H9 (cell line): ENCODE measurements at regions not wholly inside any gene's neighbourhood (a gene's known extent, or its start where the extent isn't known, plus 50 kb on each side); places are given as distances from the start of the nearest gene placed in this dataset.

Experiments used
- DNase-seq: peaks from one replicate; pipeline ENCODE4 v3.0.0-alpha.2; 2017
- H2AFZ ChIP-seq: one replicate; pipeline ENCODE4 v1.6.1; 2013; ENCODE audit warnings: mild to moderate bottlenecking, low read length, control low read depth, moderate library complexity
- H2AK5ac ChIP-seq: 2 replicates; pipeline ENCODE4 v1.6.1; 2013; ENCODE audit warnings: low read length, control low read depth, mixed read lengths; ENCODE audit not compliant: insufficient read length
- H2BK120ac ChIP-seq: one replicate; pipeline ENCODE4 v1.6.1; 2013; ENCODE audit warnings: low read depth, mild to moderate bottlenecking, low read length, control low read depth, inconsistent platforms; ENCODE audit not compliant: poor library complexity, severe bottlenecking
- H2BK12ac ChIP-seq: 2 replicates; pipeline ENCODE4 v1.6.1; 2013; ENCODE audit warnings: low read length, control low read depth, mixed read lengths, low read depth; ENCODE audit not compliant: insufficient read length
- H2BK15ac ChIP-seq: 2 replicates; pipeline ENCODE4 v1.6.1; 2013; ENCODE audit warnings: low read depth, low read length, control low read depth
- H2BK20ac ChIP-seq: one replicate; pipeline ENCODE4 v1.6.1; 2013; ENCODE audit warnings: low read depth, mild to moderate bottlenecking, low read length, control low read depth, inconsistent platforms; ENCODE audit not compliant: poor library complexity, severe bottlenecking
- H2BK5ac ChIP-seq: 2 replicates; pipeline ENCODE4 v1.6.1; 2013; ENCODE audit warnings: low read length, control low read depth, mixed read lengths; ENCODE audit not compliant: insufficient read length
- H3K14ac ChIP-seq: 2 replicates; pipeline ENCODE4 v1.6.1; 2013; ENCODE audit warnings: low read length, control low read depth; ENCODE audit not compliant: insufficient read depth
- H3K18ac ChIP-seq: 2 replicates; pipeline ENCODE4 v1.6.1; 2013; ENCODE audit warnings: low read depth, mild to moderate bottlenecking, mixed read lengths, low read length, control low read depth; ENCODE audit not compliant: insufficient read length
- H3K23ac ChIP-seq: 2 replicates; pipeline ENCODE4 v1.6.1; 2013; ENCODE audit warnings: low read length, control low read depth, mixed read lengths, low read depth; ENCODE audit not compliant: insufficient read length
- H3K23me2 ChIP-seq: 2 replicates; pipeline ENCODE4 v1.6.1; 2013; ENCODE audit warnings: low read depth, mild to moderate bottlenecking, mixed read lengths, low read length, control low read depth; ENCODE audit not compliant: insufficient read length, poor library complexity, severe bottlenecking
- H3K27ac ChIP-seq: 2 replicates; pipeline ENCODE4 v1.5.1; 2013; ENCODE audit warnings: low read length, control low read depth, mixed read lengths, low read depth; ENCODE audit not compliant: insufficient read length
- H3K27me3 ChIP-seq: 2 replicates; pipeline ENCODE4 v1.6.1; 2013; ENCODE audit warnings: low read length, control low read depth, inconsistent platforms; ENCODE audit not compliant: insufficient read depth
- H3K4ac ChIP-seq: 2 replicates; pipeline ENCODE4 v1.6.1; 2013; ENCODE audit warnings: low read depth, mild to moderate bottlenecking, control low read depth, inconsistent platforms, low read length, moderate library complexity
- H3K4me1 ChIP-seq: 2 replicates; pipeline ENCODE4 v1.6.1; 2013; ENCODE audit warnings: low read length, control low read depth, inconsistent platforms; ENCODE audit not compliant: insufficient read depth
- H3K4me2 ChIP-seq: 2 replicates; pipeline ENCODE4 v1.6.1; 2013; ENCODE audit warnings: low read length, control low read depth, mixed read lengths; ENCODE audit not compliant: insufficient read length, insufficient read depth
- H3K56ac ChIP-seq: 2 replicates; pipeline ENCODE4 v1.6.1; 2013; ENCODE audit warnings: low read depth, mild to moderate bottlenecking, mixed read lengths, low read length, control low read depth; ENCODE audit not compliant: insufficient read length
- H3K79me1 ChIP-seq: 2 replicates; pipeline ENCODE4 v1.6.1; 2013; ENCODE audit warnings: low read depth, mild to moderate bottlenecking, moderate library complexity, low read length, control low read depth, inconsistent platforms; ENCODE audit not compliant: insufficient read depth, poor library complexity, severe bottlenecking
- H3K79me2 ChIP-seq: 2 replicates; pipeline ENCODE4 v1.6.1; 2013; ENCODE audit warnings: low read length, control low read depth, inconsistent platforms; ENCODE audit not compliant: insufficient read depth
- H3K9ac ChIP-seq: 2 replicates; pipeline ENCODE4 v1.6.1; 2013; ENCODE audit warnings: low read length, control low read depth, mixed read lengths; ENCODE audit not compliant: insufficient read length; ENCODE audit errors: extremely low read depth
- H3K9me3 ChIP-seq: one replicate; pipeline ENCODE4 v1.6.1; 2013; ENCODE audit warnings: low read depth, low read length, inconsistent platforms; ENCODE audit not compliant: control insufficient read depth
- H3T11ph ChIP-seq: one replicate; pipeline ENCODE4 v1.6.1; 2013; ENCODE audit warnings: mild to moderate bottlenecking, low read length, control low read depth, inconsistent platforms
- H4K20me1 ChIP-seq: one replicate; pipeline ENCODE4 v1.6.1; 2013; ENCODE audit not compliant: control insufficient read depth, insufficient read length, insufficient read depth
- H4K5ac ChIP-seq: 2 replicates; pipeline ENCODE4 v1.6.1; 2013; ENCODE audit warnings: low read depth, mild to moderate bottlenecking, mixed read lengths, low read length, control low read depth; ENCODE audit not compliant: insufficient read length
- H4K8ac ChIP-seq: replicated peaks from 2 replicates; pipeline ENCODE4 v1.6.1; 2013; ENCODE audit warnings: low read length, control low read depth, mixed read lengths, low read depth; ENCODE audit not compliant: insufficient read length
- H4K91ac ChIP-seq: 2 replicates; pipeline ENCODE4 v1.6.1; 2013; ENCODE audit warnings: low read depth, mild to moderate bottlenecking, moderate library complexity, mixed read lengths, low read length, control low read depth; ENCODE audit not compliant: insufficient read length
- H3K27ac Mint-ChIP-seq, 3 experiments: 2 replicates in 2 of 3; 3 replicates in 1 of 3; pipeline ENCODE4 v1.8.0; 2020 to 2021; ENCODE audit warnings: mixed read lengths in 3 of 3, mild to moderate bottlenecking in 1 of 3, moderate library complexity in 1 of 3
- H3K27me3 Mint-ChIP-seq: 2 replicates; pipeline ENCODE4 v1.8.0; 2021; ENCODE audit warnings: low read depth, mild to moderate bottlenecking, moderate library complexity, mixed read lengths
- H3K36me3 Mint-ChIP-seq, 3 experiments: 2 replicates in 2 of 3; 3 replicates in 1 of 3; pipeline ENCODE4 v1.8.0; 2020 to 2021; ENCODE audit warnings: low read depth in 3 of 3, mixed read lengths in 3 of 3; ENCODE audit not compliant: insufficient read depth in 1 of 3
- H3K4me1 Mint-ChIP-seq, 2 experiments: 2 replicates each; pipeline ENCODE4 v1.8.0; 2020; ENCODE audit warnings: mixed read lengths in 2 of 2
- H3K4me3 Mint-ChIP-seq, 2 experiments: 2 replicates in 1 of 2; 3 replicates in 1 of 2; pipeline ENCODE4 v1.8.0; 2020 to 2021; ENCODE audit warnings: mild to moderate bottlenecking in 2 of 2, mixed read lengths in 2 of 2, moderate library complexity in 1 of 2
- H3K9me3 Mint-ChIP-seq, 2 experiments: 2 replicates in 1 of 2; 3 replicates in 1 of 2; pipeline ENCODE4 v1.8.0; 2020; ENCODE audit warnings: mild to moderate bottlenecking in 2 of 2, mixed read lengths in 2 of 2, moderate library complexity in 1 of 2
- WGBS: extraction: QIAGEN DNeasy Blood & Tissue Kit; methylation state at CpG from one replicate; pipeline ENCODE4 v1.1.7; 2013; ENCODE audit warnings: missing lambda C conversion rate, low lambda C conversion rate, mixed read lengths; ENCODE audit not compliant: insufficient read length; ENCODE audit errors: extremely low coverage; 5-methylcytosine and 5-hydroxymethylcytosine counted together
- TF ChIP-seq, protein P1 (sequence below): fragments of 200-600 bp; sonication (generic); conservative IDR thresholded peaks from 3 replicates; pipeline ENCODE4 v1.8.0; 2021; ENCODE audit warnings: antibody characterized with exemption, mild to moderate bottlenecking

DNA sequence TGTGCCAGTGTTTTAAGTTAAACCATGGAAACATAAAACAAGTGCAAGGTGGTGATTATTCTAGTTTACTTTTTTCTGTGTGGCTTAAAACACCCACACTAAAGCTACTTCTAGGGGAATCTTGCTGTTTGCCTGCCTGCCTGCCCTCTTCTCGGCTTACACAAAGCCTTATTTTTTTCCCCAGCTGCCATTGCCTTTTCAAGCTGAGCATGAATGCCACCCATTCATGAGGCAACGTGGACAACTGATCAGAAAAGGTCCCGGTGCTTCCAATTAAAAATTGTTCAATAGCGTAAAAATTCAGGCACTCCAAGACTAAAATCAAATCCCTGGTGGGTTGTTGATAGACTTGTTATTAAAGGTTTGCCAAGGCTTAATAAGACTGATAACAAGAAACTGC, 401.4 kb downstream of the TMEM161B start:
- H4K8ac ChIP-seq: no peak overlapping the region
- no peak overlapping the region for H4K5ac ChIP-seq
- no peak overlapping the region for H2BK120ac ChIP-seq
- Mint-ChIP-seq H3K9me3 (no peaks in the 10 kb centered on the region), H3K27me3 (no peaks in the 10 kb centered on the region), H3K36me3 (no peaks in the 10 kb centered on the region), H3K4me1 (peaks cover 4 to 5% of the 10 kb centered on the region in 2 experiments; a peak in 2 of 4 replicates), H3K27ac (no peak overlapping the region), H3K4me3 (no peak overlapping the region)
- no peaks in the 10 kb centered on the region for H3K79me1 ChIP-seq
- no peaks in the 10 kb centered on the region for H3K4me1 ChIP-seq
- no peak overlapping the region for H3K27ac ChIP-seq
- no peak overlapping the region for H2BK20ac ChIP-seq
- no peaks in the 10 kb centered on the region for H3K9me3 ChIP-seq
- no peaks in the 10 kb centered on the region for H3K79me2 ChIP-seq
- H2AK5ac ChIP-seq: no peak overlapping the region
- WGBS: no CpG with 5 or more reads among the region's 4 CpGs
- no peaks in the 10 kb centered on the region for H4K20me1 ChIP-seq
- no peak overlapping the region for H3K18ac ChIP-seq
- TF ChIP-seq, protein P1, sequence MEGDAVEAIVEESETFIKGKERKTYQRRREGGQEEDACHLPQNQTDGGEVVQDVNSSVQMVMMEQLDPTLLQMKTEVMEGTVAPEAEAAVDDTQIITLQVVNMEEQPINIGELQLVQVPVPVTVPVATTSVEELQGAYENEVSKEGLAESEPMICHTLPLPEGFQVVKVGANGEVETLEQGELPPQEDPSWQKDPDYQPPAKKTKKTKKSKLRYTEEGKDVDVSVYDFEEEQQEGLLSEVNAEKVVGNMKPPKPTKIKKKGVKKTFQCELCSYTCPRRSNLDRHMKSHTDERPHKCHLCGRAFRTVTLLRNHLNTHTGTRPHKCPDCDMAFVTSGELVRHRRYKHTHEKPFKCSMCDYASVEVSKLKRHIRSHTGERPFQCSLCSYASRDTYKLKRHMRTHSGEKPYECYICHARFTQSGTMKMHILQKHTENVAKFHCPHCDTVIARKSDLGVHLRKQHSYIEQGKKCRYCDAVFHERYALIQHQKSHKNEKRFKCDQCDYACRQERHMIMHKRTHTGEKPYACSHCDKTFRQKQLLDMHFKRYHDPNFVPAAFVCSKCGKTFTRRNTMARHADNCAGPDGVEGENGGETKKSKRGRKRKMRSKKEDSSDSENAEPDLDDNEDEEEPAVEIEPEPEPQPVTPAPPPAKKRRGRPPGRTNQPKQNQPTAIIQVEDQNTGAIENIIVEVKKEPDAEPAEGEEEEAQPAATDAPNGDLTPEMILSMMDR: no peak
- no peak overlapping the region for H3K14ac ChIP-seq
- no peaks in the 10 kb centered on the region for H3K27me3 ChIP-seq
- H3K56ac ChIP-seq: no peak overlapping the region
- no peak overlapping the region for H3K23ac ChIP-seq
- no peak overlapping the region for H4K91ac ChIP-seq
- DNase-seq: no peak
- H3T11ph ChIP-seq: no peak overlapping the region
- H3K9ac ChIP-seq: no peak overlapping the region
- no peak overlapping the region for H2BK15ac ChIP-seq
- no peak overlapping the region for H3K4me2 ChIP-seq
- no peak overlapping the region for H2AFZ ChIP-seq
- H3K23me2 ChIP-seq: no peaks in the 10 kb centered on the region
- H3K4ac ChIP-seq: no peak overlapping the region
- no peak overlapping the region for H2BK12ac ChIP-seq
- H2BK5ac ChIP-seq: no peak overlapping the region
